Spinal cord (tissue), 9 donors: ENCODE measurements at regions not wholly inside any gene's neighbourhood (a gene's known extent, or its start where the extent isn't known, plus 50 kb on each side); places are given as distances from the start of the nearest gene placed in this dataset.

ENCODE experiments used
- DNase-seq, 6 donors: peaks; one replicate each; pipeline versions ENCODE4 v3.0.0 to v3.0.0-alpha.2; 2013 to 2015; ENCODE audit warnings: low spot score in 6 of 6, low read depth in 4 of 6
- H3K27ac ChIP-seq: one replicate; pipeline ENCODE4 v1.5.1; 2013; ENCODE audit warnings: low read depth, low read length, control low read depth
- H3K27me3 ChIP-seq: one replicate; pipeline ENCODE4 v1.6.1; 2013; ENCODE audit warnings: low read length; ENCODE audit not compliant: control insufficient read depth, insufficient read depth
- H3K36me3 ChIP-seq: one replicate; pipeline ENCODE4 v1.6.1; 2013; ENCODE audit warnings: low read length; ENCODE audit not compliant: control insufficient read depth, insufficient read depth
- H3K4me1 ChIP-seq: one replicate; pipeline ENCODE4 v1.6.1; 2013; ENCODE audit warnings: low read length; ENCODE audit not compliant: control insufficient read depth, insufficient read depth
- H3K4me3 ChIP-seq: one replicate; pipeline ENCODE4 v1.5.1; 2013; ENCODE audit warnings: low read depth, low read length, control low read depth
- H3K9me3 ChIP-seq: one replicate; pipeline ENCODE4 v1.6.1; 2013; ENCODE audit warnings: low read length; ENCODE audit not compliant: control insufficient read depth, insufficient read depth
- WGBS: methylation state at CpG from one replicate; pipeline ENCODE4 v1.1.5; 2013; ENCODE audit warnings: missing lambda C conversion rate; ENCODE audit not compliant: insufficient coverage; 5-methylcytosine and 5-hydroxymethylcytosine counted together
- donor health status: healthy.

DNA sequence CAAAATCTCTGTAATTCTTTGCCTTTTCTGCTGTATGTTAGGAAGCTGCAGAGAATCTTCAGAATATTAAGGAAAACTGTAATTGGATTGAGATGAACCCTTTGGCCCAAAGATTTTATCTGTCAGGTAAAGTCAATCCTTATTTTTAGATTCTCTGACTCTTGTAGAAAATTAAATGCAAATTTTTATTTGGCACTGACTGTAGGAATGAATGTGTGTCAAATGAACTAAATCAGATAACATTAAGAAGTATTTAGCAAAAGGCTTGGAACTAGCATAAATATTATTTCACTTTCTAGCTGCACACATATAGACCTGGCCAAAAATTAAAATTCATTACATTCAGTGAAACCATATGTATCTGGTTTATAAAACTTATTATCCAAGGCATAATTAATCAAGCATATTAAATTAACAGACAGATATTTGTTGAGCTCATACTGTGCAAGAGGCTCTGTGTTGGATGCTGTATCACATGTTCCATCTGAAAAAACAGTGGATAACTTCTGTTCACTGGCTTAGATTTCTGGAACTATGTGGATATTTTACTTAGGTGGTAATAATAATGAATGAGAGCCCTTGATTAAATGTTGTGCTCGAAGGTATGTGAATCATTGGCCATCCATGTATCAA is 124.8 kb downstream of the HDGFL1 start:
- Histone ChIP-seq H3K36me3 (no peaks in the 10 kb centered on the region), H3K4me1 (no peaks in the 10 kb centered on the region), H3K4me3 (no peak overlapping the region), H3K27ac (no peak overlapping the region), H3K9me3 (no peaks in the 10 kb centered on the region), H3K27me3 (no peaks in the 10 kb centered on the region)
- no CpG with 5 or more reads among the region's 1 CpG for WGBS
- peak in 1 of 6 donors; percentile 25 for DNase-seq

DNA sequence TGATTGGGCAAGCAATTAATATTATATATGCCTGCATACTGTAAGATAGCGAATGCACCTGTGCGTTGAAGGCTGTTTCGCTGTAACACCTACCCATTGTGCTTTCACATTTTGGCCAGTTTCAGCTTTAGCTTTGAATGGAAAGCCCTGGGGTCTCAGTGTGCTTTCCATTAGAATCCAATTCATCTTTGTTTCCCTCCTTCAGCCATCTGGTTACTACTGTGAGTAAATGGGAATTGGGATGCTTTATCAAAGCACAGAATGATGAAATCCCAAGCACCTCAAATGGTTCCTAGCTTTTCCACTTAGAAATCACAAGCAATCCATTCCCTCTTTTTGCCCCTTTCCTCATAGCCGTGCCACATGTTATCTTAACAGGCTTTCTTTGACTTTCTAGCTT is 127.1 kb downstream of the HDGFL1 start:
- no peaks in the 10 kb centered on the region for H3K36me3 ChIP-seq
- no peak overlapping the region for H3K4me3 ChIP-seq
- no peaks in the 10 kb centered on the region for H3K4me1 ChIP-seq
- 63% methylated on average over 3 of the region's 4 CpGs for WGBS
- H3K27ac ChIP-seq = no peak overlapping the region
- H3K9me3 ChIP-seq = no peaks in the 10 kb centered on the region
- H3K27me3 ChIP-seq = no peaks in the 10 kb centered on the region
- peak in 2 of 6 donors; percentile 16 to 84 for DNase-seq

DNA sequence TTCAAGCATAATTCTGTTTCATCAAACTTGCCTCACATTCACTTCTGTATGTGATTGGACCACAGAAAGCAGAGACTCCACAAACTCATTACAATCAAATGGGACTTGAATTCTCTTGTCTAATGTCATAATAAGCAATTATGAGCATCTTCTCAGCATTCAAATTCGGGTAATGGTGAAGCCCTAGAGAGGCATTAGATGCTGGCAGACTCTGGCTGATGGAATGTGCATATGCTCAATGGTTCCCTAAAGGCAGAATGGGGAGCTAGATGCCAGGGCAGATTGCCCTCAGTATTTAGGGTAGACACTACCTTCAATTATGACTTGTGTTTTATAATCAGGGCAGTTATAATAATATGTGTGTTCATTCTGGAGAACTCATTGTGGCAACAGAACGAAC is 127.9 kb downstream of the HDGFL1 start:
- peak in 5 of 6 donors; percentile 33 to 98 (median 48) for DNase-seq
- Histone ChIP-seq H3K9me3 (no peaks in the 10 kb centered on the region), H3K4me3 (no peak overlapping the region), H3K27me3 (no peaks in the 10 kb centered on the region), H3K4me1 (no peaks in the 10 kb centered on the region), H3K27ac (no peak overlapping the region), H3K36me3 (no peaks in the 10 kb centered on the region)
- WGBS = 40% methylated on average over 1 of the region's 2 CpGs

DNA sequence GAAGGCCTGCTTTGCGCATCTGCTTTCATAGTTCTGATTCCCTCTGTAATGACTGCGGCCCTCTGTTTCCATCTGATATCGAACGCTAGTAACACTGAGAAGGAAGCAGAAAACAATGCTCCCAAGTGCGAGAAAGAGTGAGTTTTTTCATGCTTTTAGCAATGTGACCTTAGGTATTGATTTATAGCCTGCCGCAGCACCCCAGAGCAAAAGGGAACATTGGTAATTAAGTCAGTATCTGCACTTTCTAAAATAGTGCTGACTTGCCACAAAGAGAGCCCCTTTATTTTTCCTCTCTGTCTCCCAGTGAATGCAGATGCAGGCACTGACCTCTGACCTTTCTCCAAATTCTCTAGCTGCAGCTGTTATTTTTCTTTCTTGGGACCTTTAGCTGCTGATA is 129.8 kb downstream of the HDGFL1 start:
- H3K27ac ChIP-seq = peak overlapping the region; percentile 25
- no peaks in the 10 kb centered on the region for H3K9me3 ChIP-seq
- no peaks in the 10 kb centered on the region for H3K4me1 ChIP-seq
- WGBS = 45% methylated on average over 5 of the region's 6 CpGs
- H3K27me3 ChIP-seq = no peaks in the 10 kb centered on the region
- no peaks in the 10 kb centered on the region for H3K36me3 ChIP-seq
- no peak overlapping the region for H3K4me3 ChIP-seq
- DNase-seq = peak in 2 of 6 donors; percentile 33

DNA sequence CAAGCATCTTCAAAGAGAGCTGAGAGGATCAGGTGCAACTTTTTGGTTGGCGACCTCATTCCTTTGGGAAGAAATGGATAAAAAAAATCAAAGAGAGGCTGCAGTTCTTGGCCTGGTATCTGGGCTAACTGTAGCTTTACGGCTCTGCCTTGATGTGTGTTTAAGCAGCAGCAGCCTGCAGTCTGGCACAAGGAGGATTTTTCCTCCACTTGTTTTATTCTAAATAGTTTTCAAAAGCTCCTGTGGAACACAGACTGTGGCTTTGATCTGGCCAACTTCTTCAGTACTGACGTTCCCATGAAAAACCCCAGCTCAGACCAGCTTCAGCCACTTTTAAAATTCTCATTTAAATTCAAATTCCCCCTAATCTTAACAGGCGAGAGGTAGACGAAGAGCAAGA is 137.3 kb downstream of the HDGFL1 start:
- Histone ChIP-seq H3K27me3 (no peaks in the 10 kb centered on the region), H3K4me3 (no peak overlapping the region), H3K4me1 (peaks cover 11% of the 10 kb centered on the region), H3K9me3 (no peaks in the 10 kb centered on the region), H3K27ac (no peak overlapping the region), H3K36me3 (no peaks in the 10 kb centered on the region)
- DNase-seq = peak in 1 of 6 donors; percentile 32
- WGBS = 78% methylated on average over 3 of the region's 5 CpGs

DNA sequence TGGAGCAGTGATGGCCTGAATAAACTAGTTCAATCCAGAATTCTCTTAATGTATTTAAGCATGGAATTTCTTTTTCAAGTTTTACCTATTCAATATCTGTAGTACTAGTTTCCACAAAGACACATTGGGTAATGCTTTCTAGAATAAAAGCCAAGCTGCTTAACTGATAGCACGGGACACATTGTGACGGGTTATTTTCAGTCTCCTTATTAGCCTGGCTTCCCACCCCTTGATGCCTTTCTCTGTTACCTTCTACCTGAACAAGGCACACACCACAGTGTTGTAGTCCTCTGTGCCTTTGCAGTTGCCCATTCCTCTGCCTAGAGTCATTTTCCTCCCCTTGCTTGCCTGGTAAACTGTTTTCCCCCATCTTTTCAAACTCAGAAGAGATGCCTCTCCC is 139.1 kb downstream of the HDGFL1 start:
- DNase-seq = no peak
- no peaks in the 10 kb centered on the region for H3K36me3 ChIP-seq
- no peaks in the 10 kb centered on the region for H3K9me3 ChIP-seq
- 96% methylated on average over 2 of the region's 2 CpGs for WGBS
- H3K4me1 ChIP-seq = peaks cover 11% of the 10 kb centered on the region
- H3K4me3 ChIP-seq = no peak overlapping the region
- H3K27ac ChIP-seq = no peak overlapping the region
- H3K27me3 ChIP-seq = no peaks in the 10 kb centered on the region

DNA sequence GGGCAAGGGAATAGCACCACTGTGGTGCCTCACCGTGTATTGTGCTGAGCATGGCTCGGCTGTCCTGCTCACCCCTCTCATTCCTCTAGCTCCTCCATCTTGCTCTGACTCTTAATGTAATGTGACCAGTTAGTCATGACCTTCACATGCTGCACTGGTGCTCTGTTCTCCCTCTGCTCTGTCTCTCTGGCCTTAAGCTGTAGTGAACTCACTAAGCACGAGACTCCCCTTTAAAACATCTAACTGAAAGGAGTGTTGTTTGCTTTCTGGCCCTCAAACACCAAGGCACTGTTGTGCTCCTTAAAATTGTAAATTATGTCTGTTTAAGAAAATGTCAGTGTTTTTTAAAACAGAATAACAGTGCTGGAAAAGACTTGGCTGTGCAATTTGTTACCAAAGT is 140.4 kb downstream of the HDGFL1 start:
- H3K4me3 ChIP-seq = no peak overlapping the region
- no peaks in the 10 kb centered on the region for H3K9me3 ChIP-seq
- no peaks in the 10 kb centered on the region for H3K27me3 ChIP-seq
- H3K36me3 ChIP-seq = no peaks in the 10 kb centered on the region
- WGBS = 65% methylated on average over 2 of the region's 3 CpGs
- peak in 5 of 6 donors; percentile 21 to 77 (median 43) for DNase-seq
- peak overlapping the region; percentile 54 for H3K27ac ChIP-seq
- H3K4me1 ChIP-seq = peaks cover 11% of the 10 kb centered on the region

DNA sequence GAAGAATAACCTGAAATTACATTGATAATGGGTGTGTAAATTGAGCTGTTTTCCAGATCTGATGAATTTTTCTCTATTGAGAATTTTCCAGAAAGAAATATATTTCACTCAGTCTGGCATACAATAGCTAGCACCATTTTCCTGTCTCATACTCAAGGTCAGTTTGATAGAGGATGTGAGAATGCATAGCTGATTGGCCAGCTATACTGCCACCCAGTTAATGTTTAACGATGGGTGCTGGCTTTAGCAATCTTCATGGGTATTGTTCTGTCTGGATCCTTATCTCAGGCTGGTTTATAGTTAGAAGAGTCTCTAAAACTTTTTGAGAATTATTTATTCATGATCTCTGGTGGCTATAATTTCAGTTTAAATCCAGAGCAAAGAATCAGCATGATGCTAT is 147.4 kb downstream of the HDGFL1 start:
- H3K9me3 ChIP-seq = no peaks in the 10 kb centered on the region
- no peak overlapping the region for H3K27ac ChIP-seq
- no peaks in the 10 kb centered on the region for H3K4me1 ChIP-seq
- H3K4me3 ChIP-seq = no peak overlapping the region
- DNase-seq = no peak
- H3K27me3 ChIP-seq = no peaks in the 10 kb centered on the region
- WGBS = no CpG with 5 or more reads among the region's 1 CpG
- H3K36me3 ChIP-seq = no peaks in the 10 kb centered on the region

DNA sequence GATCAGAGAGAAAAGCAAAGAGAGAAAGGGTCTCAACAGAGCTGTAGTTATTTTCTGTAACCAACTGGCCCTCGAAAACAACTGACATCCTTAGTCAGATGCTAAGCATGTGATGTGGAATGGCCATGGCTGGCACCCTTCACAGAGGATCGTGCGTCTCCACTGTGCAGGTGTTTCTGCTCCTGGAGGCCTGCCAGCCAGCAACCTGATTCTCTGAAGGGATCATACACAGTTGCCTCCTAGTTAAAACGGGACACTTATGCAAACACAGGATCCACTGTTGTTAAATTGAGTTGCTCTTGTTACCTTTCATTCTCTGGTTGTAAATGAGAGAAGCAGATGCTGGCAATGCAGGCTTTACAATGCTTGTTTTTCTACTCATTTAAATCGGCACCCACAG is 148.5 kb downstream of the HDGFL1 start:
- Histone ChIP-seq H3K4me1 (no peaks in the 10 kb centered on the region), H3K27ac (no peak overlapping the region), H3K4me3 (no peak overlapping the region), H3K36me3 (no peaks in the 10 kb centered on the region), H3K9me3 (peaks cover 3% of the 10 kb centered on the region), H3K27me3 (no peaks in the 10 kb centered on the region)
- WGBS = 51% methylated on average over 4 of the region's 5 CpGs
- peak in 2 of 6 donors; percentile 41 to 57 for DNase-seq

DNA sequence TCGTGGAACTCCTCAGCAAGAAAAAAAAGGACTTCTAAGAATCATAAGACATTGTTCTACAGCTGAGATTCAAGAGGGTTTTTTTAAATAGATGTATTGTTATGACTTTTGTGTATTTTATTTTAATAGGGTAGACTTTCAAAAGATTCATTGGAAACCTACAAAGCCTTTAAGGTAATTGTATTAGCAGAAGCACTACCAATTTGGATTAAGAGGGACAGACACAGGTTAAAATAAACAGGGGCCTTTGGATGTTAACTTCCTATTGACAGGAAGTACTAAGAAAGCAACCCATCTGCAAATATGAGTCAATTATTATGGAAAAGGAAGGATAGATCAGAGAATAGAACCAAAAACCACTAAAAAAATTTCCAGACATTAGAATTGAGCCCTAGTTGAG is 153.5 kb downstream of the HDGFL1 start:
- no peak overlapping the region for H3K4me3 ChIP-seq
- no peaks in the 10 kb centered on the region for H3K36me3 ChIP-seq
- no CpG with 5 or more reads among the region's 1 CpG for WGBS
- no peaks in the 10 kb centered on the region for H3K4me1 ChIP-seq
- H3K27me3 ChIP-seq = no peaks in the 10 kb centered on the region
- H3K27ac ChIP-seq = no peak overlapping the region
- no peak for DNase-seq
- peaks cover 8% of the 10 kb centered on the region for H3K9me3 ChIP-seq
